OCI-LY1 (cell line): ENCODE measurements at regions not wholly inside any gene's neighbourhood (a gene's known extent, or its start where the extent isn't known, plus 50 kb on each side); places are given as distances from the start of the nearest gene placed in this dataset.

Experiments used
- CTCF ChIP-seq: fragments of 200-600 bp; sonication (generic), shearing (Covaris generic); IDR thresholded peaks from 2 replicates; pipeline ENCODE4 v1.5.1; 2017; ENCODE audit warnings: mild to moderate bottlenecking, antibody characterized with exemption, low read length, moderate library complexity, mixed read lengths
- EZH2 ChIP-seq: fragments of 200-600 bp; sonication (generic), shearing (Covaris generic); IDR thresholded peaks from 2 replicates; pipeline ENCODE4 v1.8.0; 2017; ENCODE audit warnings: borderline replicate concordance, mixed run types, mild to moderate bottlenecking, antibody characterized with exemption, low read length, moderate library complexity, mixed read lengths

GRCh38 chr19:57016491-57016890 is 103.3 kb upstream of the USP29 start:
- TF ChIP-seq CTCF (no peak), EZH2 (no peak)
